AML-193 (cell line): ENCODE measurements at regions not wholly inside any gene's neighbourhood (a gene's known extent, or its start where the extent isn't known, plus 50 kb on each side); places are given as distances from the start of the nearest gene placed in this dataset.

Source experiments
- DNase-seq, 2 experiments: peaks; one replicate each; lab custom pipeline; 2025; lab: John Stamatoyannopoulos, UW

DNA sequence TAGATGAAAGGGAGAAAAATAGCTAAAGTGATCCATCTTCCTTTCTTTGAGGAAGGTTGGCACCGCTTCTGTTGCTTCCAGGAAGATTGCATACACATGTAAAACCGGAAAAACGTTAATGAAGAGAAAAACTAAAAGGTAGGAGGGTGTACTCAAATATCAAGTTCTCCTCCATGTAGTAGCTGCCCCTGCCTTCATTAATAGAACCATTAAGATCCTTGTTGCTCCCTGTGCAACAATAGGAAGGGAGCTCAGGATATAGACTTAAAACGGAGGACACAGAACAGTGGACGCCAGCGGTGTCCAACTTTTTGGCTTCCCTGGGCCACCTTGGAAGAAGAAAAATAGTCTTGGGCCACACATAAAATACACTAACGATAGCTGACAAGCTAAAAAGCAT is 118.9 kb downstream of the TMEM174 start:
- DNase-seq, result no peak

DNA sequence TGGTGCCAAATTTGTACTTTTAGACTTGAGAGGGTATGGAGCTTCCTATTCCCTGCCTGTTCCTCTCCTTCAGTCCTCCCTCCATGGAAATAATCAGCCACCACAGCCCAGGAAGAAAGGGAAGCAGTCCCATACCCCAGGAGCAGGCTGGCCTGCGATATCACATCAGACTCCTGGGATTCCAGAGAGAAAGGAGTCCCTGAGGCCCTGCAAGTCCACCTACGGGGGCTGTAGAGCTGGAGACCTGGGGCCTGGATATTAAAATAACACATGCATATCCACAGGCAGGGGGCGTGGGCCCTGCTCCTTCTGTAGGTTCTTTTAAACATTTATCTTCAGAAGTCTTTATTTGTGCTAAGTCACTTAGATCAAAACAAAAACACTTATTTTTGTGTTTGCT is 117.2 kb downstream of the TMEM174 start:
- DNase-seq, result no peak

DNA sequence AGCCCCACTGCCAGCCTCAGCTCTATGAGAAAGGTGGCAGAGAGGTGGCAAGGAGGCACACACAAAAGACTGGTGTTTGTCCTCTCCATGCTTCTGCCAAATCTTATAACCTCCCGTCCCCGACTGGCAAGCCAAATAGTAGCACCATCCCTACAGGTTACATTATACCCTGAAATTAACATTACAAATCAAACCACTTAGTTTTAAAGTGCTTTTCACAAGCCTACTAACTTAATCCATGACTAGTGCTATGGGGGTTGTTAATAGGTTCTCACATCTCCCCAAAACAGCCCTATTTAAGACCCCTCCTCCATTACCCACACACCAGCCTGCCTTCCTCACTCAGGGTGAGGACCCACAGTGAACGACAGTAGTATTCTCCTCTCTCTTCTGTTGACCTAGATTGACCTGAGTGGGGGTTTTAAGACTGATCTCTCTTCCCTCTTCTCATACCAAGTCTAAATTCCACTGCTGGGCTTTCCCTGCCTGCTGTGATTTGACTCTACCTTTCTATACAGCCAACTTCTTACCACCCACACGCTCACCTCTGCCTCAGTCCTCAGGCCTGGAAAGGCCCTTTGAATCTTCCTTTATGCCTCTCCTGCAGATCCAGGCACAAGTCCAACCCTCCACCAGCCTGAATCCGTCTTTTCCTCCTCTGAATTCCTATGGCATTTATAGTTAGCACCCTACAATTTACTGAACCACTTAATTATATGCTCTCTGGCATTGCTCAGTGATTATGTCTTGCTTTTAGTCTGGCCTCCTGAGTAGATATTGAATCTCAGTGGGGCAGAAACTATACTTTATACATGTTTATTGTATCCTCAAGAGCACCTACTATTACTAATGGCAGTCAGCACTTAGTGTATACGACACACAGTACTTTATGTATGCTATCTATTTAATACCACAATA is 116.1 kb downstream of the TMEM174 start:
- DNase-seq, result no peak

DNA sequence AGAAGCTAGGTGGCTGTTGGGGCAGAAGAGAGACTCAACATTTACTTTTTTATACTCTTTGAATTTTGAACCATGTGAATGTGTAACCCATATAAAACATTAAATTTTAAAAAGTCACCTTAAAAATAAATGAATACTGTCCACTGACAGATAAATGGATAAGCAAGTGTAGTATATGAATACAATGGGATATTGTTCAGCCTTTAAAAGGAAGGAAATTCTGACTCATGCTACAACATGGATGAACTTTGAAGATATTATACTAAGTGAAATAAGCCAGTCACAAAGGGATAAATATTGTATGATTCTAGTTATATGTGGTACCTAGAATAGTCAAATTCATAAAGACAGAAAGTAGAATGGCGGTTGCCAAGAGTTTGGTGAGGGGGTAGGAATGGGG is 113.9 kb downstream of the TMEM174 start:
- no peak for DNase-seq

DNA sequence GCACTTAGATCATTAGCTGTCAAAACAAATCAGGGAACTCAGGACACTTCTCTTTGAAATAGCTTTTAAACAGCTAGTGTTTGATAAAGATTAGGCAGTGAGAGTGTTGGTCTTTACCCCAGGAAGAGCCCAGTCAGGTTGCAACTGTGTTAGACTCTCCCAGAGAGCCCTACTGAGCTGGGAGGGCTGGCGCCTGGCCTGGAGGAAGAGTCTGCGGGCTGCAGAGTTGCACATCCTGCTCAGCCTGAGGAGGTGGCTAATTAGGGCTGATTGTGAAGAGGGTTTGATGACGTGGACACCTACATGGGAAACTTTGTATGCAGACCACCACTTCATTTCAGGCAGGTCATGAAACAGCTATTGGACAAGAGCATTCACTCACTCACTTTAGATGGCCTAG is 112.0 kb downstream of the TMEM174 start:
- DNase-seq, result no peak

DNA sequence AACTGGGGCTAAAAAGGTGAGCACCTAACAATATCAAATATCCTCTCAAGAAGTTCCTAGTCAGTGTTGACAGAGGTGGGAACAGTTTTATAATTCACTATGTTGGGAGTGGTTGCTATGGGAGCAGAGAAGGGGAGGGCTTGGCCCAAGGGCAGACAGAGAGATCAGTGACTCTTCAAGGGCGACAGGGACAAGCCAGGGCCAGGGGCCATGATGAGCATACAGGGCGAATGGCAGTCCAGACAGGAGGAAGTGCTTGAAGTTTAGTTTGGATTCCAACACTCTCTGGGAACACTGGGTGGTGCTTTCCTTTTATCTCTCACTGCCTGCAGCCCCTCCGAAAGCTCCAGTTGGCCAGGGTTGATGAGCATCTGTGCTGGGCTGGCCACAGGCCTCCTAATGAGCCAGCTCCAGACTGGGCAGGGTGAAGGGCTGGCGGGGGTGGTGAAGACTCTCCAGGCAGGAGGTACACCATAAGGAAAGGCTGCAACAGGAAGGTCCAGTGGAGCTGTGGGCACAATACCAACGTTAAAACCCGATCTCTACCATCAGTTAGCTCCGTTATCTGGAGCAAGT is 111.3 kb downstream of the TMEM174 start:
- no peak for DNase-seq

DNA sequence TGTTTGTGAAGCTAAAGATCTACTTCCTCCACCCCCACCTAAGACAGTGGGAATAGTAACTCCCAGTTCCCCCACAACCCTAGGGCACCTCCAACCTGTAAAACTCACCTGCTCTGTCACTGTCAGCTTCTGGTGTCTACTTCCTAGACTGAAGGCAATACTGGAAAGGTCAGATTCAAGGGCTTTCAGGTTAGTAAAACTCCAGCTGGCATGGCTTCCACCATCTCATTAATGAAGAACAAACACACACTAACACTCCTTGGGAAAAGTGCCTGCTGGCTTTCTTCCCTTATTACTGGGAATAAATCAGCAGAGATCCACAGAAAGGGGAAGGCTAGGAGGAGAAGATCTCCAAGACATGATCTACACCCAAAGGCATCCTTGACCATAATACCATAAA is 109.9 kb downstream of the TMEM174 start:
- DNase-seq, result no peak

DNA sequence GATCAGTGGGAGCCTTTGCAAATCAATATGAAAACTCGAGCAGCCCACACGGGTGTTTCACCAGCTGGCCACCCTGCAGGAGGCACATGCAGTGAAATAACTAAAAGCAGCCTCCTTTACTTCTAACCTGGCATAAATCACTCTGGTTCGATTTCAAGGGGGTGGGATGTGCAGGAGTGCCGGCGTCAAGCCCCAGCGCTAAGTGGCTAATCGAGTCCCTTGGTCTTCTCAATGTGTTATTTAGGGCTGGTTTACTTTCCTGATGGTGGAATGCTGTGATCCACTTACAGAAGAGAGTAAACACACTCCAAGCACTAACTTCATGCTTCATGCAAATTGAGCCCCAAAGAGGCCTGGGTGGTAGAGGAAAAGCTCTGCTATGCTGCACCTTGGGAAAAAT is 109.4 kb downstream of the TMEM174 start:
- DNase-seq, result no peak

DNA sequence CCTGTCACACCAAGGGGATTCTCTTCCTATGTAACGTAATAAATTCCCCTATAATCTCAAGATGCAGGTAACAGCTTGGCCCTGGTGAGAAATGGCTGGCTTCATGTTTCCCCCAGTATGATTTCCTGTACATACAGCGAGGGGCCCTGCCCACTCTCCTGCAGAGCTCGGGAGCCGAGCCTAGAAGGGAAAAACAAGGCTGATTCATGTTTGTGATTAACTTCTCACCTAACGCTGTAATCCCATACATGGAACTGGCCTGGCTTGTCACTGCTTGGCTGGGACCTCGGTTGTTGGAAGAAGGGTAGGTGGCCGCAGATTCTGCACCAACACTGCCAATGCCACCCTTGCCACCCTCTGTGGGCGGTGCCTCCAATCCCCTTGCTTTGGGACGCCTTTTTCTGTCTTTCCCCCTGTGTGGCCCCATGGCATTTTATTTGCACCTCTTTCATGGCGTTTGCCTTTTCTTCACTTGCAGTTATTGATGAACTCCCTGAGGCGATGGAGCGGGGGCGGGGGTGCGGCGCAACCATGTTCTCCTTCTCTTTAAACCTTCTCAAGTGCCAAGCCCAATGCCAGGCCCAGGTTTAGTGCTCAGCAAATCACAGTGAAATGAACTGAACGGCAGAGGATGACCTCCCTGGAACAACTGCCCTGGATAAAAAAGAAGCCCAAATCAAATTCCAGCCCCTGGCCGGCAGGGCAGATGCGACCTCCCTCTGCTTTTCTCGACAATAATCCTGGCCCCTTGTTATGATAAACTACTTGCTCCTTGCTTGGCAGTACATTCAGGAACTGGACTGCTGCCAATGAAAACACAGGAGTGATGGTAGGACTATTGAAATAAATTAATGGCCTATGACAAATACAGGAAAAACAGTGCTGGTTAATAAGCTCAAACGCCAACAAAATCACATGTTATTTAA is 108.1 kb downstream of the TMEM174 start:
- DNase-seq, result no peak

DNA sequence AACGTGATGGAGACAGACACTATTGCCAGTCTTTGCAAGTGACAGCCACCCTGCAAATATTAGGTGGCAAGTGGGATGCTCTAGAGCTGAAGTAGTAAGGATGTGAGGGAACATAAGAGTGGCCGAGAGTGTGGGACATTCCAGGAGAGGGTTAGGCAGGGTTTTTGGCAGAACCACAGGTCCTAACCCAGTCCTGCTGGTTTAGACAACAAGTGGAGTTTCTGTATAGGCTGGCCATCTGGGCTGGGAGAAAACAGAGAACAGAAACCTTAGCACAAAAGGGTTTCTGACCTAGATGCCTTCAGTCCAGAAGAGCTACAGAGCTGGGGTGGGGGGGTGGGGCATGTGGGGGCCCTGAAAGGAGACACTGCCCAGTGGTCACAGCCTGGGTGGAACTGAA is 107.4 kb downstream of the TMEM174 start:
- DNase-seq, result no peak

DNA sequence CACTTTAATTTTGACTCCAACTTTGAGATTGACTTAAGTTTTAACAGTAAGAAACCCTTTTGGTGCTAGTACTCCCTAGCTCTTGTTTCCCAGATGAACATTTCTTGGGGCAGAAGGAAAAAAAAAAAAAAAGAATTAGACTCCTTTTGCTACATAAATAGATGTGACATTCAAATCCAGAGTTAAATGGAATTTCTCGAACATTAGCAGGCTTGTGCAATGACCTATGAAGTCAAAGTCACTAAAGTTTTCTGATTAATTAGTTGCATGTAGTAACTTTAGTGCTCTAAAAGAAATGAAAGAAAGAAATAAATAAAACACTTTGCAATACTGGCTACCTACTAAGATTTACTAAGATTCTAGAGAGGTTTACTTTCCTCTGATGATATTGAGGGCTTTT is 106.8 kb downstream of the TMEM174 start:
- no peak for DNase-seq

DNA sequence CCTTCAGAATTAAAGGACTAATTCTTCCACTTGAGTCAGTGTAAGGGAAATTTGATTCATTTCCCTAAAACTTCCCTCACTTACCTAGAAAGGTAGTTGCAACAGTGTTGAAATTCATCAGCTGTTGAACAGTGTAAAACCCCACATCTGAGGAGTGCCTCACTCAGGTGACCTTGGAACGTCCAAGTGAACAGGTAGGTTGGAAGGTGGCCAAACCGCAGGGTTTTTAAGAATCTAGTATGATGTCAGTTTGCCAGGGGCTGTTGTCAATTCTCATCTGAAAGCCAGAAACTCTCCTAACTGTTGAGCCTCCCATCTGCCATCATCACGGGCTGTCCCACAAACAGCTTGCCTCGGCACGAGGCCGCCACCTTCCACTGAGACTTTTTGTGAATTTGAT is 105.7 kb downstream of the TMEM174 start:
- DNase-seq, result no peak

DNA sequence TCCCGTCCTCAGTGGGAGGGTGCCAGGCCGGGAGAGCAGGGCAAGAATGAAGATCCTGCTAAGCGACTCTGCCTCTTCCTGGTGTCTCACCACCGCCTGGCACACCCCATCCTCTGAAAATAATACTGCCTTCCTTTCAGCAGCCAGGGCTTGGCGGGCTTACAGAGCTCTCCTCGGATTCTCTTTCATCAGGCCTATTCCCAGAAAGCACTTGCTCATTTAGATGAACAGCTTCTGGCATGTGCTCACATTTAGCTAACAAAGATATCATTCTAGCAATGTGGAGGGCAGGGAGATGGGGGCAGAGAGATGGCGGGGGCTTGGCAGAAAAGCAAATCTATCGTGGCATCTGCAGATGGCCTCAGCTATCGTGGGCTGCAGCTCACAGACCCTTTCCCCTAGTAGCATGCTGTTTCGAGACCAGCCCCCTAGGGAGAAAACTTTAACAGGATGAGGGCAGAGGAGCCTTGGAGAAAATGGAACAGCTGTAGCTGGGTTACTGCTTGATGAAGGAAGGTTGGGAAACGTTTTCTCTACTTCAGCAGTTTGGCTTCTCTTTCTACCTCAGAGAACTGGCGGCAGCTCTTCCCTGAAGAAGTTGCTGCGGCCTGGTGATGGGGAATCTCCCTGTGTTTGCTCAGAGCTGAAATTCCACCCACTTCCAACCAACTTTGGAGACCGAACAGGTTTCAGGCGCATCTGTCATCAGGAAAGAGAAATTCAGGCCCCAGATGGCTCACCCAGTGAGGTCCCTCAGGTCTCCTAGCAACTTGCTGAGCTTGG is 102.1 kb downstream of the TMEM174 start:
- DNase-seq, result no peak

DNA sequence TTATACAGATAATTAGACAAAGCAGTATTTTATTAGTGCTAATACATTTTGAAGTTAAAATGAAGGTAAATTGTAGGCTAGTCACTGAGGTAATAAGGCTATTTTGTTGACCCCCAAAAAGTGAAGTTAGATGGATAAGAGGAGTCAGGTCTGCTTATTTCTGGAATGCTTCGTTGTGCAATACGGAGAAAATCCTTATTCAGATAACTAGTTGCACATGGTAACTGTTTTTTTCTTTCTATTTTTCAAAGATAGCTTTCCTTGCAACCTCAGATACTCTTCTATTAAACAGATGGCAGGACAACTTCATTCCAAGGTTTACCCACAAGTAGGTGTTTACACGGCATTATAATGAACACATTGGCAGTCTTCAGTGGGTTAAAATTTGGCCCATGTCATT is 101.1 kb downstream of the TMEM174 start:
- DNase-seq, result no peak

DNA sequence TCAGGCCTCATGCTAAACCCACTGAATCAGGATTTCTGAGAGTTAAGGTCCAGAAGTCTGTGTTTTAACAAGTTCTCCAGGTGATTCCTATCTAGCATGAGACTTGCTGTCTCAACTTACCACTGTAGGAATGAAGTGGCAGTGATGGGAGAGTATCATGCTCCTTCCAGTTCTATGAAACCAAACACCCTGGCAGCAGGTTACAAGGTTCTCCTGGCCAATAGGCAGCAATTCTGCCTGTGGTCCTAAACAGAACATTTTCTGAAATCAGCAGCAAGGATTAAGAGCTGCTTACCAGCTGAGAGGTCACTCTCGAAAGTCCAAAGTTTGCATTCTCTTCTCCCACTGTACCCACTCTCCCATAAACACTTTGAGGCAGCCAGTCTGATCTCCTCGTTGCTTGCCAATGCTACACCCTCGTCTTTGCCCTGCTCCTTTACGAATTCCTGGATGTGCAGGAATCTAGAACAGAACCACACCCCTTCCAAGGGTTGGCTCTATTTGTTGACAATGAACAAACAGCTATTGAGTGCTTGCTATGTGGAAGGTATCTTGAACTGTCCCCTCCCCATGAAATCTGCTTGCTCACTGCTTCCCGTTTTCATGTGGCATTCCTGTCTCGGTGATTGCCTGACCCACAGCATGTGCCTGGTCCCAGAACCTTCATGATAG is 100.5 kb downstream of the TMEM174 start:
- no peak for DNase-seq

DNA sequence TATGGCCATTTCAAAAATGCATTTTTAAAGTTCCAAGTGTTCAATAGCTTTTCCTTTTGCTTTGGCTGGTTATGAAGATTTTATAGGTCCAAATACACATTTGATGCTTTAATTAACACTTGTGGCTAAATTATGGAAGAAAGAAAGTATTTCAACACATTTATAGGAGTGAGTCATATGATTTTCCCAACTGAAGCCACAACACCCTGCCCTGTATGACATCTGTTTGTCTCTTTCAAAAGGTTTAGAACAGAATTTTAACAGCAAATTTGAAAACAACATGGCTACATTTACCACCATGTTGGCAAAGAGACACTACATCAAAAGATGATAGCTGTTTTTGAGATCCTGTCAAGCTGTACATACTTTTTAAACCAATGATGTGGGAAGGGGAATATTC is 99.4 kb downstream of the TMEM174 start:
- no peak for DNase-seq

DNA sequence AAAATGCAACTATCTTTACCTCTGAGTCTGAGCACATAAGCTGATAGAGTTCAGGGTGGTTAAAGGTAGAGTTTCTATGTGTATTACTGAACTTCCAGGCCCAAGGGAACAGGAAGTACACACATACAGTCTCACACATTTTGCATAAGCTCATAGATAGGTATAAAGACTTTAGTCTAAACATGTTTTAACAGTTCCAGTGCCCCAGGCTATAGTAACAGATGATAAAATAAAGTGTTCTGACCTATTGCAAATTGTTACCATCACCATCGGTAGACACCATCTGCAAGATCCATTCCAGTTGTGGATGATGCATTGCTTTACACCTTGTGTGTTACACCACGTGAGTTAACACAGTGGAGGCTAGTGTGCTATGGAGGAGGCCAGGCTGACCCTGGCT is 95.8 kb downstream of the TMEM174 start:
- DNase-seq, result no peak

DNA sequence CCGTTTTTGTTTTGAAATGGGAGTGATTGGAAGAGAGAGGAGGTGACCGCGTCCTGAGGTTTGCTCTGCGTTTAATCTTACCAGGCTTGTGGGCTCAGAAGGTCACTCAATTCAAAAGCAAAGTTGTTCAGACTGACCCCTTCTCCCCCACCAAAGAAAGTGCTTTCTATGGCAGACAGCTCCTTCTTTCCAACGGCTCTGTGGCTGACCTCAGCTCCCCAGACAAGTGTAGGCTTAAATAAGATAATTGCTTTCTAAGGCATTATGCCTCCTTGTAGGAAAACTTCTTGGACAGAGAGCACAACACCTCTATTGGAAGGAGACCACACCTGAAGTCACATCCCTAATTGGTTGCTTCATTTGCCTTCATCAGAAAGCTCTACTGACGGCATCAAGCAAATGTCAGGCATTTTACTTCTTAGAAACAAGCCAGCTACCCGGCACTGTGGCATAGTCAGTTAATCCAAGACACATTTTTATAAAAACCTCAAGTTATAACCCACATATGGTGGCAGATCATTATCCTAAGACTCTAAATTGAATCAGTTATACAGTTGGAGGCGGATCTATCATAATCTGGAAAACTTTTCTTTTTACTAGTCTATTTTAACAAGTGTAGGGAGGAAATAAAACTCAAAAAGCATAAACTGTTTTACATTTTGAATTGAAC is 94.9 kb downstream of the TMEM174 start:
- DNase-seq, result no peak

DNA sequence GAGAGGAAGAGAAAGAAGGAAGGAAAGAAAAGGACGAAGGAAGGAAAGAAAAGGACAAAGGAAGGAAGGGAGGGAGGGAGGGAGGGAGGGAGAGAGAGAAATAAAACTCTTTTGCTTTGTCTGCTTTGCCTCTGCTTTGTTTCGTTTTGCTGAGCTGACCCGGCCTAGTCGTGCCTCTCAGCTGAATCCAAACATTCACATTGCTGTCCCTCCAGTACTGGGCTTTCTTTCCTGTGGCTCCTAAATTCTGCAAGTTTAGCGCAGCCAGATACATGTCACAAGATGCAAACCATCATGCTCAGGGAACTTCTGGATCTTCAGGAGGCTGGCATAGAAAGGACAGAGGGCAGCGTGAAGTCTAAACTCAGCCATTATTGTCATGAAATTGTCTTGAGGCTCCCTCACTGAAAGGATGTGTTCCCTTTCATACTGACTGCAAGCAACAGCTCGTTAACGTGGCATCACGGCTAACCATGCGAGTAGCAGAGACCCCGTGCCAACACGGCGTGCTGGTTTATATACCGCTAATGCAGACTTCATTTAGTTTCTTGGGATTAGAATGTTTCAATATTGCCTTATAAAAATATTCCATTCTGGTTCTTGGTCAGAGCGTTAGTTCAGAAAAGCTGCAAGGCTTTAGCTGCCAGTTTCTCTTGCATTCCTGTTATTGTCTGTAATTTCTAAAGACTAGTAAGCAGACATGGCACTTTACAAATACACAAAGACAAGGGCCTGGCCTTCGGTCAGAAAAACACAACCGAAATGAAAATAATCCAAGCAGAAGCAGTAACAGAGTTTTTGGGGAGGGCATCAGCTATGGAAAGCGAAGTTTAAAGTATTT is 94.2 kb downstream of the TMEM174 start:
- no peak for DNase-seq
